ENCODE measurements at regions not wholly inside any gene's neighbourhood (a gene's known extent, or its start where the extent isn't known, plus 50 kb on each side); places are given as distances from the start of the nearest gene placed in this dataset.

DNA sequence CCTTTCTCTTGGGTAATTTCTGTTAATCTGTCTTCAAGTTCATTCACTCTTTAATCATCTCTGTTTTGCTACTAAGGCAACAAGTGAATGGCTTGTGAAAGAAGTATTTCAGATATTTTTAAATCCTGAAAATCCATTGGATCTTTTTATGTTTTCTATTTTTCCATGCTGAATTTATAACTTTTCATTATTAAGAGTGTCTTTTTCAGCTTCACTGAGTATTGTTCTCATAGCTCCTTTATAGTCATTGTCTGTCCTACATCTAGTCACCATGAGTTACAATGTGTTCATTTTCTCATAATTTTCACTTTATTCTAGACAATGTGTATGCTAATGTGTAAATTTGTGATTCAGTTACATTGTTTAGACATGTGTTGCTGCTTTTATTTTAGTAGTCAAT lies 556.4 kb downstream of the TUSC1 start:
- TF ChIP-seq POLR2A (IDR thresholded peaks at IDR 0.05) = no peak
- TF ChIP-seq, protein P1, sequence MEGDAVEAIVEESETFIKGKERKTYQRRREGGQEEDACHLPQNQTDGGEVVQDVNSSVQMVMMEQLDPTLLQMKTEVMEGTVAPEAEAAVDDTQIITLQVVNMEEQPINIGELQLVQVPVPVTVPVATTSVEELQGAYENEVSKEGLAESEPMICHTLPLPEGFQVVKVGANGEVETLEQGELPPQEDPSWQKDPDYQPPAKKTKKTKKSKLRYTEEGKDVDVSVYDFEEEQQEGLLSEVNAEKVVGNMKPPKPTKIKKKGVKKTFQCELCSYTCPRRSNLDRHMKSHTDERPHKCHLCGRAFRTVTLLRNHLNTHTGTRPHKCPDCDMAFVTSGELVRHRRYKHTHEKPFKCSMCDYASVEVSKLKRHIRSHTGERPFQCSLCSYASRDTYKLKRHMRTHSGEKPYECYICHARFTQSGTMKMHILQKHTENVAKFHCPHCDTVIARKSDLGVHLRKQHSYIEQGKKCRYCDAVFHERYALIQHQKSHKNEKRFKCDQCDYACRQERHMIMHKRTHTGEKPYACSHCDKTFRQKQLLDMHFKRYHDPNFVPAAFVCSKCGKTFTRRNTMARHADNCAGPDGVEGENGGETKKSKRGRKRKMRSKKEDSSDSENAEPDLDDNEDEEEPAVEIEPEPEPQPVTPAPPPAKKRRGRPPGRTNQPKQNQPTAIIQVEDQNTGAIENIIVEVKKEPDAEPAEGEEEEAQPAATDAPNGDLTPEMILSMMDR (IDR thresholded peaks at IDR 0.05) = no peak
